CD4-positive, alpha-beta T cell treated with Interleukin-17A for 4 hours (primary cell): ENCODE measurements at regions not wholly inside any gene's neighbourhood (a gene's known extent, or its start where the extent isn't known, plus 50 kb on each side); places are given as distances from the start of the nearest gene placed in this dataset.
"Not testable (repeated sequence)": the region's sequence is repeated elsewhere in the genome, so short reads cannot be mapped to it uniquely, and the experiment has no call there.

ENCODE experiments used
- DNase-seq: peaks from one replicate; pipeline ENCODE4 v3.0.0-alpha.2; 2020; ENCODE audit warnings: mixed read lengths

DNA sequence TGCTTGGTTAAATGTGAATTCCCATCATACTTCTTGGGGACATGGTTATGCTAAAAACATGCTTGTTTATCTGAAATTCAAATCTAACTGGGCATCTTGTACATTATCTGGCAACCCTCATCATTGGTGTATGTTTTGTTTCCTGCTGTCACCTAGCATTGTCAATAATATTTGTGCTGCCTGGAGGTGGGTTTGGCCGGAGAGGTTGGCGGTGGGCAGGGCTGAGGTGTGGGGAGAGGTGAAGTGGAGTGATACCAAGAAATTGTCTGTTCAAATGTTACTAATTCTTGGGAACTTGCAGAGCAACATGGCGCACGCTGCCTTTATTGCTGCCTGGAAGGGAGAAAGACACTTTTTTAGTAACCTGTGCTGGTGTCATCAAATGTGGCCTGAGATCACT lies 280.5 kb downstream of the VRK1 start:
- no peak for DNase-seq

DNA sequence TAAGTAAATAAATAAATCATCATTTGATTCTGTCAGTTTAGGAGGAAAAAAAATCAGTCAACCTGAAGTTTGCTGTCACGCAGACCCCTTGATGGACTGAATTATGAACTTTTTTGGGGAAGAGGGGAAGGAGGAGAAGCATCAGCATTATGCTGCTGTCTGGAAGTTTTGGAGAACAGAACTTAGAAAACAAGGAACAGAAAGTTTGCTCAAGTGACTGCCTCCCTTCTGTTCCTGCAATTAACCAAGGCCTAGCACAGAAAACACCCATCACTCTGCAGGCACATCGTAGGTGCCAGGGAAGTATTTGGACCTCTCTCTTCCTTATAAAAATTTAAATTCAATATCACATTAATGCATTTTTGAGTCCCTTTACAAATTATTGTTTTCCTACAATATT lies 283.8 kb downstream of the VRK1 start:
- DNase-seq, result no peak

GRCh38 chr14:97095269-97095668 lies 298.1 kb downstream of the VRK1 start:
- DNase-seq, result no peak

GRCh38 chr14:97097296-97097695 lies 300.1 kb downstream of the VRK1 start:
- no peak for DNase-seq

GRCh38 chr14:97100306-97100705 lies 303.1 kb downstream of the VRK1 start:
- no peak for DNase-seq

DNA sequence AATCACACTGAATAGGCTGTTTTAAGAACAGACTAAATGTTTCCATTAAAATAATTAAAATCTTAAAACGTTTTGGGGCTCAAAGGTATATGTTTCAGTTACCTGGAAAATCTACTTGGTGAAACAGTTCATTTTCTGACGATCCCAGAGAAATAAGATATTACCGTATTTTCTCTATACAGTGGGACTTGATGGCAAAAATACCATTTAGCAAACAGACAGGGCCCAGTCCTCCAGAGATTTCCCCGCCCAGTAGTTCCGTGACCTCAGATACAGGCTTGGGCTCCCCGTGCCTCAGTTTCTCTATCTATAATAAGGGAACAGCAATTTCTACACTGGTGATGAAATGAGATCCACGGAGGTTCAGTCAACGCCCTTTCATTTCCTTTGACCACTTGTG lies 304.4 kb downstream of the VRK1 start:
- DNase-seq, result no peak

- DNase-seq, result no peak
Measured at GRCh38 chr14:97104029-97104428, 306.8 kb downstream of the VRK1 start.

DNA sequence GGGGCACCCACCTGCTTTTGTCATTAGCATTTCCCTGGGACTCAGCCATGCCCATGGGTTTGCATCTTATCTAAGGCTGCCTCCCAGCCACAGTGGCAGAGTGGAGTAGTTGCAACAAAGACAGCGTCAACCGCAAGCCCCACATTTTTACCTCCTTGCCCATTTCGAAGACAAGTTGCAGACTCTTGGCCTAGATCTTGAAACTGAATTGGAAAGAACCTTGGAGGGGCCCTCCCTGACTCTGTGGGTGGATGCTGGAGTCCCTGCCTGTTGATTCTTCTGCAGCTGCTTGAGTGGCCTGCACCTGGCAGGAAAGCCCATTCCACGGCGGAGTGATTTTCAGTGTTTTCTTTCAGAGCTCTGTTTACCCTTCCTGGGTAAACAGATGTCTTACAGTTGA lies 309.0 kb downstream of the VRK1 start:
- DNase-seq, result no peak

DNA sequence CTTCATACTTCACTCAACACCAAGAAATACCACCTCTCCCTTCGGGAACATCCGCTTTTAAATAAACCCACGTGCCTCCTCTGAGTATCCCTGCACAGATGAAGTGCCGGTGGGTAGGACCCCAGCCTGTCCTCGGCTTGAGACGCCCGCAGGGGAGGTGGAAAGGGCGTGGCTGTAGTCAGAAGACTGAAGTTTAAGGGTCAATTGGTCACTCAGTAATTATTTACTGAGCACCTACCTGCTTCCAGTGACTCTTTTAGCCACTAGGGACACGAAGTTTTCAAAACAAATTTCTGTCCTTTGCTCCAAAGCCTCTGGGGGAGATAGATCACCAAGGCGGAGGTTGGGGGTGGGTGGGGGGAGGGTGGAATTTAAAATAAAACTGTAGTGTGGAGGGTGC lies 309.4 kb downstream of the VRK1 start:
- DNase-seq, result no peak

DNA sequence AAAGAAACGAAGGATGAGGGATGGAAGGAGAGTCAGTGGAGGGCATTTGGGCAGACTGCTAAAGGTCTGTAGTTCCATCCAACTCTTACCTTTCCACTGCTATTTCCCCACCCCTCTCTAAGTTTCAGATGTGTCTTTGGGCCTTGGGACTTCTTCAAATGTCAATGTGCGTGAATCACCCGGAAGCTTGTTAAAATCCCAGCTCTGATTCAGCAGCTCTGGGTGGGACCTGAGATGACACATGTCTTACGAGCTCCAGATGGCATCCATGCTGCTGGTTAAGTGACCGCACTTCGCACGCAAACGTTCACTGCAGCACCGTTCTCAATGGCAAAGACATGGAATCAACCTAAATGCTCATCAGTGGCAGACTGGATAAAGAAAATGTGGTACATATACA lies 309.9 kb downstream of the VRK1 start:
- no peak for DNase-seq

DNA sequence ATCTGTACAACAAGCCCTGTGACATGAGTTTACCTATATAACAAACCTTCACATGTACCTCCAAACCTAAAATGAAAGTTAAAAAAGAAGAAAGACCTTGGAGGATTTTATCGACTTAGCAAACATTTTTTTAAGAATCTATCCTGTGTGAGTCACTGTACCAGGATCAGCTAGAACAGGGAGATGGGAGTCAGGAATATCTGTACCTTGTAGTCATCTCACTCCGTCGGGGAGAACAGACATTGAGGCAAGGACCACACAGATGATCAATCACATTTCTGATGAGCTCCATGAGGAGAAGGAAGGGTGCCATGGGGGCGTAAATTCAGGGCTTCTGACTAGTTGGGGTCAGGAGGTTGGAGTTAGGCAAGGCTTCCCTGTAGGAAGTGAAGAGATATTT lies 310.6 kb downstream of the VRK1 start:
- no peak for DNase-seq

DNA sequence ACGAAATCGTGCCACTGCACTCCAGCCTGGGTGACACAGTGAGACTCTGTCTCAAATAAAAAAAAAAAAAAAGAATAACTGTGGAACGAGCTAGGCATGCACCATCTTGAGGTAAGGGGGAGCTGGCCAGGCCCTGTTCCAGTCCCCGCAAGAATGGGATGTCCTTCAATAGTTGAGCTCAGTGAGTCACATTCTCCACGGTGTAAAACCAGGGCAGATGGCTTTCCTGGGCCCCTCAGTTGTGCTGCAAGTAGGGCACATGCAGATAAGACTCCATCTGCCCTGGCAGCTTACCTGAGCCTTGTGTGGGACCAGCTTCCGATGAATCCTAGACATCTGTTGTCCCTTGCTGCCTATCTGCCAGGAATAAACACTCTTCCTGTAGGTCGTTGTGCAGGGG lies 312.1 kb downstream of the VRK1 start:
- DNase-seq, result no peak

DNA sequence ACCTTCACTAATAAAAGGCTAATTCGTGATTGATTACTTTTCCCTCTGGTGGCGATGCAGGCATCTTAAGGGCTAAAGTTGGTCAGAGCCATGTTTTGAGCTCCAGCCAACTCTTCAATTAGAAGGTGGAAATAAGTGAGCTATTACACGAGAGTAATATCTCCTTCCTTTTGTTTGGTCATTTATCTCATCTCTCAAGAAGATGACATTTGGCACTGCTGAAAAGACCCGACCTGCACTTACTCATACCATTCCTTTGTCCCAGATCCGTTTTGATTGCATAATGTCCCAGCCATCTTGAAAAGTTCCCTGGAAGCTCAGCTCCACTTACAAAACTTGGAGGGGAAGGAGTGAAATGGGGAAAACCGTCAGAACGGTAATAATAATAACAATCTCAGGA lies 316.2 kb downstream of the VRK1 start:
- no peak for DNase-seq

GRCh38 chr14:97116546-97116945 lies 319.4 kb downstream of the VRK1 start:
- DNase-seq, result no peak

DNA sequence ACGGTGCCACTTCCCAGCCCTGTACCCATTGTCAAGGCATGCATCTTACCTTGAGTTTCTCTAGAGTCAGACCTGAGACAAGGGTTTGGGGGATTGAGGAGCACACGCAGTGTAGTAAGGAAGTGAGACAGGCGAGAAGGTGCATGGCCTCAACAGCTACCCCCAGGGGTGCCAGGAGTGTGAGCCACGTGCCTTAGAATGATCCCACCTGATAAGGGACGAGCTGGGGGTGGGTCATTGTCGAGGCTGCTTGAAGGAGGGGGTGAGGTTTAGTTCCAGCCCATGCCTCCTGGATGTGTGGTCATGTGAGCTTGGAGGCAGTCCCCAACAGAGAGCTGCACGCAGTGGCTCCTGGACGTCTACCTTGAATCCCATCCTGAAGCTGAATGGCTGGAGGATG lies 320.5 kb downstream of the VRK1 start:
- DNase-seq, result no peak

- DNase-seq, result no peak
Measured at GRCh38 chr14:97120204-97120603, 323.0 kb downstream of the VRK1 start.

- DNase-seq, result peak; percentile 64
Measured at GRCh38 chr14:97120611-97121031, 323.4 kb downstream of the VRK1 start.

- no peak for DNase-seq
Measured at GRCh38 chr14:97129639-97130038, 332.5 kb downstream of the VRK1 start.

DNA sequence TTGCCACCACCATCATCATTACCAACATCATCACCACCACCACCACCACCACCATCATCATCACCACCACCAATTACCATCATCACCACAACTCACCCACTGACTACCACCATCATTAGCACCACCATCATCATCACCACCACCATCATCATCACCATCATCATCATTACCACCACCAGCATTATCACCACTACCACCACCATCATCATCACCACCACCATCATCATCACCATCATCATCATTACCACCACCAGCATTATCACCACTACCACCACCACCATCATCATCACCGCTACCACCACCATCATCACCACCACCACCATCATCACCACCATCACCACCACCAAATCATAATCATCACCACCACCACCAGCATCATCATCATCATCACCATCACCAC lies 338.7 kb downstream of the VRK1 start:
- not testable (repeated sequence) for DNase-seq

DNA sequence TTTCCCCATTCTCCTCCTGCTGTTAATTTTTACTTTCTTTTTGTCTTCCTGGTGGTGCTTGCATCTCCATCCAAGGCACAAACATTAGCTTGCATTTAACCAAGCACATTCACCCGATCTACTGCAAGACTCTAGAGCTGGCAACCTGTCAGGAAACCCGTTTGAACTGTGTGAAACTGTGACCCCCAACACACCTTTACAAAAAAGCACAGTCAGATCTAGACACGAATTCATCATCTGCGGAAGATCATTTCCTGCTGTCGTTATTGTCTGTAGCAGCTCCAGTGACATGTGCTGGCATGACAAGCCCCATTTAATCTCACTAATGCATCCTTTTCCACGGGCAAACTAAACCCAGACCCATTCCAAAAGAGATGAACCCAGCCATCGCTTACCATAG lies 340.5 kb downstream of the VRK1 start:
- no peak for DNase-seq

DNA sequence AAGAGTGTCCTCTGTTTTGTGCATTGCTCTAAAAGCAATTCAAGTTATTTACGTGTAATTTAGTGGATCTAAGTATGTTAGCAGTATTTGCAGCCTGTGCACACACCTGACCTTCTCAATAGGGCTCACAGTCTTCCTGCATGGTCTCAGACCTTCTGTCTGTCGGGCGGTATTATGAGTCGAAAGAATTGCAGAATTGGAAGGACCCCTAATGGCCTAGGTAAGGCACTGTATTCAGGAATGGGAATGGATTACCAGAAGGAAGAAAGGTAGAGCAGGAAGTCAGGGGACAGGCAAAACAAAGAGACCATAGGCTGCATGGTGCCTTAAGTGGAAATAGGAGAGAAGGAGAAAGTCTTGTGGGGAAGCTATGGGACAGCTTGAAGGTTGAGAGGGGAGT lies 341.6 kb downstream of the VRK1 start:
- DNase-seq, result no peak

DNA sequence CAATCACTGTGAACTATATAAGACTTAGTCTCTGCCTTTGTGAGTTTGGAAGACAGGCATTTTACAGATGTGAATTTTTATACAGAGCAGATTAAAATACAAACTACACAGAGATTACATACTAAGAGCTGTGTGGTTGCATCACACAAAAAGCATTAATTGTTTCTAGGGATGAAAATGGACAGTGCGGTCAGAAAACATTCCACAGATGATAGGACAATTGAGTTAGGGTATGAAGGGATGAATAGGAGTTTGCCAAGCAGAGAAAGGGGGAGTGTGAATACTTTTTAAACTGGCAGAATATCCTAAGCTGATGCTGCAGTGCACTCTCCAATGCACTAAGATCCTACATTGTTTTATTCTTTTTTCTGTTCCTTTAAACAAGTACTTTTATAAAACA lies 345.8 kb downstream of the VRK1 start:
- no peak for DNase-seq

- DNase-seq, result no peak
Measured at GRCh38 chr14:97143456-97143855, 346.3 kb downstream of the VRK1 start.

DNA sequence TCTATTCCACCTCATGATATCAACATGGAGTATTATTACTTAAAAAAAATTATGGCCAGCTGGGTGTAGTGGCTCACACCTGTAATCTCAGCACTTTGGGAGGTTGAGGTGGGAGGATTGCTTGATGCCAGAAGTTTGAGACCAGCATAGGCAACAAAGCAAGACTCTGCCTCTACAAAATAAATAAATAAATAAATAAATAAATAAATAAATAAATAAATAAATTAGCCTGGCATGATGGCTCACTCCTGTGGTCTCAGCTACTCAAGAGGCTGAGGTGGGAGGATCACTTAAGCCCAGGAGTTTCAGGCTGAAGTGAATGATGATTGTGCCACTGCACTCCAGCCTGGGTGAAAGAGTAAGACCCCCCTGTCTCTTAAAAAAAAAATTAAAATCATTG lies 350.8 kb downstream of the VRK1 start:
- not testable (repeated sequence) for DNase-seq

DNA sequence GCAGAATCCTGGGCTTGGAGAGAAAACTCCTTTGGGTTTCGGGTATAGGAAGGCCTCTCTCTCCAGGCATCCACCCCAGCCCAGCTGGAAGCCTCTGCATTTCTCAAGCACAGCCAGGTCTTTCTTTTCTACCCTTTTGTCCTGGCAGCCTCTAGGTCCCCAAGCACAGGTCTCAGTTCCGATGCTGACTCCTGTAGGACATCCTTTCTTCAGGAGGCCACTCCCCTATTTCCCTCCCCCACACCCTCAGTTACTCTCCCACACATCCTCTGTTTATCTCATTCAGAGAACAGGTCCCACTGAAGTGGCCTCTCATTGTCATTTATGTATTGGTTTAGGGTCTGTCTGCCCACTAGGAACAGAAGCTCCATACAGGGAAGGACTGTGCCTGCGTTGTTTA lies 352.6 kb downstream of the VRK1 start:
- DNase-seq, result no peak

DNA sequence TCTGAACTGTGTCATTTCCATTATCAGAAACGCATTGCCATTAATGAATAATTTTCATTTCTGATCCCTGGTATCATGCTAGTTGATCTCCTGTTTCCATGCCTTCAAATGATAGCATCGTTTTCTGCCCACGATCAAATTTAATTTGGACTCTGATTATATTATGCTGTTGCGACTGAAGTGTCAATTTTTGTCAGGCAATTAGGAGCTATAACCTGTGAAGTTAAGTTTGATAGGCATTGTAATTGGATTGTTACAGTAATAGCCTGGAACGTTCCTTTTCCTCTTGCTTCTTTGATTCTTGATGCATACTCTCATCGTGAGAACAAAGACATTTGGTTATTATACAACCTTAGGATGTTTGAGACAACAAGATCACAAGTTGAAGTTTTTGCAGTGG lies 356.3 kb downstream of the VRK1 start:
- no peak for DNase-seq
